Lower leg skin (tissue), 4 donors: ENCODE measurements at regions not wholly inside any gene's neighbourhood (a gene's known extent, or its start where the extent isn't known, plus 50 kb on each side); places are given as distances from the start of the nearest gene placed in this dataset.

Source experiments
- DNase-seq, 2 donors: peaks; one replicate each; pipeline ENCODE4 v3.0.0-alpha.2; 2019; ENCODE audit warnings: low spot score in 2 of 2
- H3K4me3 ChIP-seq: fragments of 200-600 bp; sonication (generic); 2 replicates; pipeline ENCODE4 v1.5.1; 2017; ENCODE audit warnings: mild to moderate bottlenecking, low read depth; ENCODE audit not compliant: poor library complexity, severe bottlenecking
- POLR2A ChIP-seq, 2 donors: fragments of 450-650 bp; IDR thresholded peaks; one replicate each; pipeline ENCODE4 v1.6.1; 2016 to 2017; ENCODE audit warnings: antibody characterized with exemption in 2 of 2, mild to moderate bottlenecking in 1 of 2, moderate library complexity in 1 of 2
- WGBS, 2 donors: methylation state at CpG; one replicate each; pipeline ENCODE4 v1.1.5; 2018; 5-methylcytosine and 5-hydroxymethylcytosine counted together
- intact Hi-C: fragments of 100-400 bp; cut with DNase I; formaldehyde crosslinking; loops from one replicate; pipeline ENCODE4 v1.15.0; 2023; ENCODE audit warnings: low total_unique reads
- TF ChIP-seq, protein P1 (sequence below), 3 donors: fragments of 450-650 bp; IDR thresholded peaks; one replicate each; pipeline ENCODE4 v1.5.1; 2016; ENCODE audit warnings: antibody characterized with exemption in 3 of 3, mild to moderate bottlenecking in 3 of 3, moderate library complexity in 2 of 3

DNA sequence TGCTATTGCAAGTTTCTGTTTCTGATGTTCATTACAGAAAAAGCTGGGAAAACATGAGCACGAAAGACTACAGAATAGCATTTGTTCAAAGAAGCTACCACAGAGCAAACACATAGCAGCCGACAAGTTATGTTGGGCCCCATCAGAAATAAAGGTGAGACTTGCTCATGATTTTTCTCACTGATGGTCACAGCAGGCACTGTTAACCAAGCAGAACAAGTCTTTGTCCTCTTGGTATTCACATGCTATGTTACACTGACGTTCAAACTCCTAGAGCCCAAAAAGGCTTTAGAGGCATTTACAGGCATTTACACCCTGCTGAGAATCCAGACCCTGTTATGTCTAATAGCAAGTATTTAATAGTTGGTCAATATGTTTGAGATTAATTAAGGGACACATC, 235.0 kb upstream of the HNMT start:
- intact Hi-C loops: no loop called here
- DNase-seq: no peak
- 58 to 67% methylated on average over 3 of the region's 3 CpGs for WGBS, 2 donors
- H3K4me3 ChIP-seq: no peak overlapping the region
- TF ChIP-seq, protein P1, sequence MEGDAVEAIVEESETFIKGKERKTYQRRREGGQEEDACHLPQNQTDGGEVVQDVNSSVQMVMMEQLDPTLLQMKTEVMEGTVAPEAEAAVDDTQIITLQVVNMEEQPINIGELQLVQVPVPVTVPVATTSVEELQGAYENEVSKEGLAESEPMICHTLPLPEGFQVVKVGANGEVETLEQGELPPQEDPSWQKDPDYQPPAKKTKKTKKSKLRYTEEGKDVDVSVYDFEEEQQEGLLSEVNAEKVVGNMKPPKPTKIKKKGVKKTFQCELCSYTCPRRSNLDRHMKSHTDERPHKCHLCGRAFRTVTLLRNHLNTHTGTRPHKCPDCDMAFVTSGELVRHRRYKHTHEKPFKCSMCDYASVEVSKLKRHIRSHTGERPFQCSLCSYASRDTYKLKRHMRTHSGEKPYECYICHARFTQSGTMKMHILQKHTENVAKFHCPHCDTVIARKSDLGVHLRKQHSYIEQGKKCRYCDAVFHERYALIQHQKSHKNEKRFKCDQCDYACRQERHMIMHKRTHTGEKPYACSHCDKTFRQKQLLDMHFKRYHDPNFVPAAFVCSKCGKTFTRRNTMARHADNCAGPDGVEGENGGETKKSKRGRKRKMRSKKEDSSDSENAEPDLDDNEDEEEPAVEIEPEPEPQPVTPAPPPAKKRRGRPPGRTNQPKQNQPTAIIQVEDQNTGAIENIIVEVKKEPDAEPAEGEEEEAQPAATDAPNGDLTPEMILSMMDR (IDR thresholded peaks at IDR 0.05): no peak
- no peak for TF ChIP-seq POLR2A (IDR thresholded peaks at IDR 0.05)

DNA sequence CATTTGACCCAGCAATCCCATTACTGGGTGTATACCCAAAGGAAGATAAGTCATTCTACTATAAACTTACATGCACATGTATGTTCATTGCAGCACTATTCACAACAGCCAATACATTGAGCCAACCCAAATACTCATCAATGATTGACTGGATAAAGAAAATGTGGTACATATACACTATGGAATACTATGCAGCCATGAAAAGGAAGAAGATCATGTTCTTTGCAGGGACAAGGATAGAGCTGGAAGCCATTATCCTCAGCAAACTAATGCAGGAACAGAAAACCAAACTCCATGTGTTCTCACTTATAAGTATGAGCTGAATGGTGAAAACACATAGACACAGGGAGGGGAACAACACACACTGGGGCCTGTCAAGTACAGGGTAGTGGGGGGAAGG, 226.7 kb upstream of the HNMT start:
- H3K4me3 ChIP-seq: no peak overlapping the region
- intact Hi-C loops: no loop called here
- TF ChIP-seq POLR2A (IDR thresholded peaks at IDR 0.05): no peak
- TF ChIP-seq, protein P1 (IDR thresholded peaks at IDR 0.05): no peak
- DNase-seq: no peak

DNA sequence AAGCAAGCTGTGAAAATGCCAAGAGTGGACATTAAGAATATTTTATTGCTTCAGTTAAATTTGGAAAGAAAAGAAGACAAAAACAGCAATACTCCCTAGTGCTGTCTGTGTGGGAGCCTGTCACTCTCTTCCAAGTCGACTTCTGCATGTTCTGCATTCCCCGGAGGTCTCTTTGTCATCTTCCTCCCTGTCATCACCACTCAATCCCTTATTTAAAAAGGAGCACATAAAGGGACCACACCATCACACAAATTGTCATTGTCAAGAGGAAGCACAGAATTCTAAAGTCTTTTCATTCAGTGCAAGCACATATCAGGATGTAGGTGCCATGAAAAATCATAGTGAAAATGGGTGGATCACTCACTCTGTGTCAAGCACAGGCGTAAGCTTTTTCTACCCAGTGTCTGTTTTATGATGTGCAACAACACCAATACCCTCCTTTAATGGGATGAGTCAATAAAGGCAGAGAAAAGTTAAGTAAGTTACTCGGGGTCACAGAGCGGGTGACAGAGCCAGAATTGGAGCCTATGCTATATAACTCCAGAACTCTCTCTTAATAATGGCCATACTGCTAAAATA, 222.4 kb upstream of the HNMT start:
- intact Hi-C loops: no loop called here
- WGBS, 2 donors: 69 to 70% methylated on average over 5 of the region's 5 CpGs
- no peak for DNase-seq
- no peak overlapping the region for H3K4me3 ChIP-seq
- TF ChIP-seq, protein P1 (IDR thresholded peaks at IDR 0.05): no peak

DNA sequence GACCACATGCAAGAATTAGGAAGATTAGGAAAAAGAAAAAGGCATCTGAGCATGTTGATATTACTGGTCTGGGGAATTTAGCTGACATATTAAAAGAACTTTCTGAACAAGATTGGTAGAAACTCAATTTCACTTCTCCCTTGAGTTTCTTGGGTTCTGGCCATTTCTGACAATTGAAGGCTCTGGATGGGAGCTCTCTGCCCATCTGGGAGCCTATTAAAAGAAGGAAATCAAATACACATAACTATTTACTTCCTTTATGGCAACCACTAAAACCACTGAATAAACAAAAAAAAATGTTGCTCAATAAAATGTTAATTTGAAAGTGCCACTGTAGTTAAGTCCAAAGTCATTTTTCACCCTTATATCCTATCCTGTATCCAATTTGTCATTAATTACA, 216.8 kb upstream of the HNMT start:
- TF ChIP-seq, protein P1 (IDR thresholded peaks at IDR 0.05): no peak
- TF ChIP-seq POLR2A (IDR thresholded peaks at IDR 0.05): no peak
- H3K4me3 ChIP-seq: no peak overlapping the region
- DNase-seq: no peak
- intact Hi-C loops: no loop called here

DNA sequence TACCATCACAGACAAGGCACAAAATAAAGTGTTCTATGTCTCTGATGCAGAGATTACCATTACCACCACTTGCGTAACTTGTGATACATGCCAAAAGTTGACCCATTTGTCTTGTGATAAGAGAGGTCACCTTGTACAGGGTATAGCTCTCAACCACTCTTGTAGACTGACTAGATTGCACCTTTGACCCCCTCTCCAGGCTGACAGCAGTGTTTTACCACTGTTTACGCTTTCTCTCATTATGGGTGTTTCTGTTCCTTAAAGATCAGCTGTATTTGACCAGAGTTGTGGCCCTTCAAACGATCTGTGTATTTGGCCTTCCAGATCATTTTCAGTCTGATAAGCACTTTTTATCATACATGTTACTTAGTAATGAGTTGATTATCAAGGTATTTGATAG, 215.7 kb upstream of the HNMT start:
- 80 to 86% methylated on average over 3 of the region's 3 CpGs for WGBS, 2 donors

DNA sequence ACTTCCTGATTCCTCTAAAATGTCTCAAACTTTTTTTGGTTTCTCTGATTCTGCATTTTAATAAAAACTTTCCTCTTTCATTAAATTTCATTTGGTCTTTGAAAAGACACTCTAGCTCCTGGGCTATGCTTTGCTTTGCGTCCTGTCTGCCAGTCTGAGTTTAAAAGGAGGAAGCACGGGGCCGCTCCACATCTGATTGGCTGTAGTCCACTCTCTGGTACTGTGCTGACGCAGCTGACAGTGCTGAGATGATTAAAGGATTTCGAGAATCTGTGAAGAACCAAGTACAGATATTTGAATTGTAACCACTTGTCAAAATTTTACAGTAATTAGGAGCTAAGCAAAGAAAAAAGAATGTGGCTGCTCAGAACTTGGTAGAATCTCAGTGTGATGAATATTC, 199.6 kb upstream of the HNMT start:
- H3K4me3 ChIP-seq: no peak overlapping the region
- intact Hi-C loops: no loop called here
- no peak for DNase-seq
- 18 to 26% methylated on average over 5 of the region's 5 CpGs for WGBS, 2 donors
- TF ChIP-seq, protein P1 (IDR thresholded peaks at IDR 0.05): no peak
- no peak for TF ChIP-seq POLR2A (IDR thresholded peaks at IDR 0.05)

More for the DNA sequence above, 215.7 kb upstream of the HNMT start:
- TF ChIP-seq POLR2A (IDR thresholded peaks at IDR 0.05): no peak
- TF ChIP-seq, protein P1 (IDR thresholded peaks at IDR 0.05): no peak
- no peak overlapping the region for H3K4me3 ChIP-seq
- intact Hi-C loops: no loop called here
- no peak for DNase-seq
